ENCODE measurements at regions not wholly inside any gene's neighbourhood (a gene's known extent, or its start where the extent isn't known, plus 50 kb on each side); places are given as distances from the start of the nearest gene placed in this dataset.

- H3K4ac ChIP-seq (ENCODE audit: low read depth, low read length): no peak overlapping the region
- H3K79me1 ChIP-seq (ENCODE audit: insufficient read depth, low read depth, low read length, poor library complexity, severe bottlenecking): no peaks in the 10 kb centered on the region
- Mint-ChIP-seq H3K27ac (no peak overlapping the region), H3K27me3 (ENCODE audit: low read depth) (no peaks in the 10 kb centered on the region), H3K4me1 (no peaks in the 10 kb centered on the region), H3K4me3 (no peak overlapping the region), H3K36me3 (ENCODE audit: insufficient read depth in 1 of 3, low read depth in 3 of 3) (no peaks in the 10 kb centered on the region), H3K9me3 (no peaks in the 10 kb centered on the region)
- H4K20me1 ChIP-seq (ENCODE audit: control insufficient read depth, insufficient read depth, insufficient read length): no peaks in the 10 kb centered on the region
- no peak overlapping the region for H3K9ac ChIP-seq (ENCODE audit: extremely low read depth, insufficient read length, low read length)
- no peak for DNase-seq
- H3T11ph ChIP-seq (ENCODE audit: low read length): no peak overlapping the region
- no peaks in the 10 kb centered on the region for H3K4me1 ChIP-seq (ENCODE audit: insufficient read depth, low read length)
- H2AK5ac ChIP-seq (ENCODE audit: insufficient read length, low read length): no peak overlapping the region
- no peak for TF ChIP-seq CTCF (conservative IDR thresholded peaks at IDR 0.05)
- H2BK5ac ChIP-seq (ENCODE audit: insufficient read length, low read length): no peak overlapping the region
- no peak overlapping the region for H4K91ac ChIP-seq (ENCODE audit: insufficient read length, low read depth, low read length)
- H3K14ac ChIP-seq (ENCODE audit: insufficient read depth, low read length): no peak overlapping the region
- no CpG with 5 or more reads among the region's 6 CpGs for WGBS (ENCODE audit: extremely low coverage, insufficient read length, low lambda C conversion rate)
- no peak overlapping the region for H4K5ac ChIP-seq (ENCODE audit: insufficient read length, low read depth, low read length)
- no peak overlapping the region for H3K4me2 ChIP-seq (ENCODE audit: insufficient read depth, insufficient read length, low read length)
- no peak overlapping the region for H2AFZ ChIP-seq (ENCODE audit: low read length)
- no peaks in the 10 kb centered on the region for H3K27me3 ChIP-seq (ENCODE audit: insufficient read depth, low read length)
- no peak overlapping the region for H3K23ac ChIP-seq (ENCODE audit: insufficient read length, low read depth, low read length)
- no peaks in the 10 kb centered on the region for H3K9me3 ChIP-seq (ENCODE audit: control insufficient read depth, low read depth, low read length)
- no peak overlapping the region for H4K8ac ChIP-seq (replicated peaks; ENCODE audit: insufficient read length, low read depth, low read length)
- no peaks in the 10 kb centered on the region for H3K23me2 ChIP-seq (ENCODE audit: insufficient read length, low read depth, low read length, poor library complexity, severe bottlenecking)
- H2BK20ac ChIP-seq (ENCODE audit: low read depth, low read length, poor library complexity, severe bottlenecking): no peak overlapping the region
- no peaks in the 10 kb centered on the region for H3K79me2 ChIP-seq (ENCODE audit: insufficient read depth, low read length)
- no peak overlapping the region for H3K56ac ChIP-seq (ENCODE audit: insufficient read length, low read depth, low read length)
- H3K18ac ChIP-seq (ENCODE audit: insufficient read length, low read depth, low read length): no peak overlapping the region
- no peak overlapping the region for H2BK120ac ChIP-seq (ENCODE audit: low read depth, low read length, poor library complexity, severe bottlenecking)
- no peak overlapping the region for H2BK15ac ChIP-seq (ENCODE audit: low read depth, low read length)
- H3K27ac ChIP-seq (ENCODE audit: insufficient read length, low read depth, low read length): no peak overlapping the region
- H2BK12ac ChIP-seq (ENCODE audit: insufficient read length, low read depth, low read length): no peak overlapping the region
Measured at GRCh38 chr20:12159261-12159660, 241.6 kb downstream of the BTBD3 start.
